RPMI7951 (cell line): ENCODE measurements at regions not wholly inside any gene's neighbourhood (a gene's known extent, or its start where the extent isn't known, plus 50 kb on each side); places are given as distances from the start of the nearest gene placed in this dataset.

ENCODE experiments used
- DNase-seq: peaks from one replicate; pipeline ENCODE4 v3.0.0-alpha.2; 2012; ENCODE audit warnings: low read depth

DNA sequence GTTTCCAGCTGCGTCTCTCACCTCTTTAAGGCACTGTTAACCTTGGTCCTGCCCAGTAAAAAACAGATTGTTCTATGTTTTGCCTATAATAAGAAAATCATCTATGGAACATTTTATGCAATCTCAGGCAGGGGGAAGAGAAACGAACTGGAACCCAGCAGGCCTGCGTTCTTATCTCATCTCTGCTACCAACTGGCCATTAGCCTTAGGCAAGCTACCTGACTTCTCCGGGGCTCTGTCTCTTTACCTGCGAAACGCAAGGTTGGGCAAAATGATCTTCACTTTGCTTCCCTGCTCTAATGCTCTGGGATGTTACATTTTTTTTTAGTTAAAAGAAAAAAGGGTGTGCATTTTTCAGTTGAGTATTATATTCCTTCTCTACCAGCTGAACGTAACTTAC is 70.5 kb upstream of the WIPF1 start:
- no peak for DNase-seq

DNA sequence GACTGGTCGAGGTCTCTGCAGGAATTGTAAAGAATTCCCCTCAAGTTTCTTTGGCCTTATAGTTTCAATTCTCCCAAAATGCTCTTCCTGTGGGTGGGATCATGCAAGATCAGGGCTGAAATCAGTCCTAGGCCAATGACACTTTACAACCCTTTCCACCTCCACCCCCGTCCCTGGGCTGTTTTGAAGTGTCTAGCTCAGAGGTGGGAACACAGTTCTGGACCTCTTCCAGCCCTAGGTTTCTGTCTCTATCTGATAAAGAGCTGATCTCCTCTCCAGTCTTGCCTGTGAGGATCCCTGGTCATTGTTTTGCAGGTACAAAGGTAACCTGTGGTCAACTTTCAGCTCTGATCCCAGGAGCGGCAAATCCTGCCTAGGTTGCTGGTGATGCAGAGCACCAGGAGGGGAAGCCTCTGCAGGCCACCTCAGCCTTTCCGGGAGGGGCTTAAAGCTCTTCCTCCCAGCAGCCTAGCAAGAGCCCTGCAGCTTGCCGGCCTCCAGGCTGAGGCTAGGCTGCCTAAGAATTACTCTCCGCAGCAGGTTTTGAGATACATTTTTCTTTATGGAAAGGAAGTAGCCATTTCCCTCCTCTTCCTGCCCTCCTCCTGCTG is 69.8 kb upstream of the WIPF1 start:
- no peak for DNase-seq

DNA sequence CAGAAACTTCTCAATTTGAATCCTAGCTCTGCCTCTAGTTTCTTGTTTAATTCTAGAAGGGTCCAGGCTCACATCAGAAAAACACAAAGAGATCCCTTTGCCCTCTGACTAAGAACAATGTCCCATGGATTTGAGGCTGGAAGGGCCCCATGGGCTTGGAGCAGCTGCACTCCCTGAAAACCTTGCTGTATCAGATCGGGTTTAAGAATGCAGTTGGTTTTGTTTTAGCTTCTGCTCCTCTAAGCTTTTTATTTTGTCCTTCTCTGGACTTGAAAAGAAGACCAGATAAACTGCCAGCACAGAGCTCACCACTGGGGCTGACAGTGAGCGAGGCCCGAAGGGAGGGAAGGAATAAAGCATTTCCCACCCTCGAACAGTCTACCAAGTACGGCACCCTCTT is 69.2 kb upstream of the WIPF1 start:
- no peak for DNase-seq

DNA sequence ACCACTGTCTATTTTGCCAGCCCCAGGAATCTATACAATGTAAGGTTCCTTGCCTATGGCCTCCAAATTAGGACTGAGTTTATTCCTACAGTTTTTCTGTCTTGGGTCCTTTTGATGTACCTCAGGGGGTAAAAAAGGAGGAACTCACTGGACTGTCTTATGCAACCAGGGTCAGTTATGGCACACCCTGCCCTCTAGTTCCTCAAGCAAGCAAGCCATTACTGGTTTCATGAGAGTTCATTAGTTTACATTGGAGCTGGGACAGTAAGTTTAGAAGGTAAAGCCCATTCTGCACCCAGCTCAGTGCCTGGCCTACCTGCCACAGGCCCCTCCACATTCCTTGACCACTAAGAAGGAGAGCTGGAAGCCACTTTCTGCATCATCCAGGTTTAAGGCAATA is 68.7 kb upstream of the WIPF1 start:
- DNase-seq, result no peak

DNA sequence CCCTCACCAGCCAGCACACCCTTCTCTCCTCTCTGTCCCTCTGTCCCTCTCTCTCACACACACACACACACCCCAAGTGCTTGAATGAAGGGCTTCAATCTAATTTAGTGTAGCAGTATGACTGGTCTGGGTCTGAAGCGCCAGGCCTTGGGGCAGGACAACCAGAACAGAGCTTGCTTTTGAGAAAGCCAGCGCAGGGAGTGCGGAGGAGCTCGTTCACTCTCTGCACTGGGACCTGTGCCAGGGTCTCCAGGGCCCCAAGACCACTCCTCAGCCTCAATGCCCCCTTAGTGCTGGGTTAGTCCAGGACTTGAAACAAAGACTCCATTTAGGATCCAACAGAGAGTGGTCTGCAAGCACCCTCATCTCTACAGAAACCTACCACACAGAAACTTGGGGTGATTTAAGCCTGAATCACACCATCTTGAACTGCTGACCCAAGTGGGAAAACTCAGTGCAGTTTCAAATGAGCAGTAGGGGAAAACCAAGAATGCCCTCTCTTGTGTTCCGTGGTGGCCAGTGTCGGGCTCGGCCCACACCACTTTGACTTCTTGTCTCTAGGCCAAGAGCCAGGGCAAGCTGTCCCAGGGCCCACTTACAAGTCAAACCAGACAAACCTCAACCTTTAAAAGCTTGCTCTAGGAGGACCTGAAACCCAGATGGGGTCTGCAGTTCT is 66.6 kb upstream of the WIPF1 start:
- DNase-seq, result peak; percentile 66

DNA sequence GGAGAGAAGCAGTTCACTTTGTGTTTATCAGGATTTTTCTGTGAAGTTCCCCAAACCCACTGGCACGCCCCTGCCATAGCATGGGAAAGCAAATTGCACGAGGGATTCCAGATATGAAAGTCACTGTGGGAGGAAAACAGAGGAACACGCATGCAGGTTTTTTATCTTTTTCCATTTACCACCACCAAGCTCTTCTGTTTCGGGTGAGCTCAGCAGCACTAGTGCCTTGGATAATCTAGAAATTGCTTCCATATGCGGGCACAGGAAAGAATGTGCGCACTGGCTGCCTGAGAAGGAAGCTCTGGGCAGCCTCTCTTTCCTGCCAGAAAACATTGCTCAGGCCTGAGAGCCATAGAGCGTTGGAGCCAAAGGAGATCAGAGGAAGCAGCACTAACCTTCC is 65.9 kb upstream of the WIPF1 start:
- peak; percentile 95 for DNase-seq

DNA sequence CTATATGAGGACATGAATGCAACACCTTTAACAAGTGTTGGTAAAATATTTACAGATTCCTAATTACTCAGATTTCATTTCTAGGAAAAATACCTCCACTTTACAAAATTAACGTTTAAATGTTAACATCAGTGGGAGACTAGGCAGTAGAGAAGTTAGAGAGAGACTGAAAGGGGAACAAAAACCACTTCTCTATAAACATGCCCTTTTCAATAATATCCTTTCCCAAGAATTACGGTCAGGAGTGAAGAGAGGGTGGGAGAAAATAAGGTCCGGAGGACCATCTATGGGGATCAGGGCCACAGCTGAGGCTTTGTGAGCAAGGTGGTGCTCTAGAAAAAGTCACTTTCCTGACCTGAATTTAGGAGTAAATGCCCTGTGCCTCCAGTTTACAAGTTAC is 65.3 kb upstream of the WIPF1 start:
- DNase-seq, result no peak

DNA sequence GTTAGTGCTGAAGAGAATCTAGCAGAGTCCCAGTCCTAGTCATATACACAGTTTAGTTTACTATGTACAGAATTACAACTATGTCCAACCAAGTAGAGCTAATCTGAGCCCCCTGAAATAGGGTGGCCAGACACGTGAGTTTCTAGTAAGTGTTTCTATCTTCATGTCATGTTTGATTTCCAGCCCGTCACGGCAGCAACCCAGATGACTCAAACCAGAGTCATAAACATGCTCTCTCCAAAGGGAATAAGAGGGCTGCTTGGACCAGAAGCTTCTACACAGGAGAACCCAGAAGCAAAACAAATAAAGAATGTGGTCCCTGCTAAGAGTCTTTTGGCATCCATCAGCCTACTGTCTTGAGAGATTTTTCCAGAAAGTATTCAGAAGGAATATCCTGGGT is 64.9 kb upstream of the WIPF1 start:
- peak; percentile 84 for DNase-seq

DNA sequence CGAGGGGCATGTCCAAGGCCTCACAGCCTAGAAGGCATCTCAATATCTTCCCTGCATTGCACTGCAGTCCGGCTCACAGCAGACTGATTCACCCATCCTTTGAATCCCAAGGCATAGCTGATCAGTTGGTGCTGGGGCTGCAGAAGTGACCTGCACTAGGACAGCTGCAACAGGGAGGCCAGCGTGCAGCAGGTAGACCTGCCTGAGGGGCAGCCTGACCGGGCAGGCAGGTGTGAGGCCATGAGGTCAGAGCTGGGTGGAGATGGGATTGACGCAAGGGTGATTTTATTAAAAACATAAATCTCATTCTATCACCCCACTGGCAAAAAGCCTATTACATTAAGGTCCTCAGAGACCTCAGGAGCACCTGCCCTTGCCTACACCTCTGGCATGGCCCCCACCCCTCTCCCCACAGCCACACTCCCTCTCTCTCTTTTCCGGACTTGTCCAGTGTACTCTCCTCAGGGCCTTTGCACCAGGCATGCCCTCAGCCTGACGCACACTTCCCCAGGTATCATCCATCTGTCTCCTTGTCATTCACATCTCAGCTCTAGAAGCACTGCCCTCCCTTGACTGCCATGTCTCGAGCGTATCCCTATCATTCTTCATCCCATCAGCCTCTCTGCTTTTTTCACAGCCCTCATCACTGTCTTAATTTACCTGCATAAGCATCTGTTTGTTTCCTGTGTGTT is 63.5 kb upstream of the WIPF1 start:
- DNase-seq, result no peak

DNA sequence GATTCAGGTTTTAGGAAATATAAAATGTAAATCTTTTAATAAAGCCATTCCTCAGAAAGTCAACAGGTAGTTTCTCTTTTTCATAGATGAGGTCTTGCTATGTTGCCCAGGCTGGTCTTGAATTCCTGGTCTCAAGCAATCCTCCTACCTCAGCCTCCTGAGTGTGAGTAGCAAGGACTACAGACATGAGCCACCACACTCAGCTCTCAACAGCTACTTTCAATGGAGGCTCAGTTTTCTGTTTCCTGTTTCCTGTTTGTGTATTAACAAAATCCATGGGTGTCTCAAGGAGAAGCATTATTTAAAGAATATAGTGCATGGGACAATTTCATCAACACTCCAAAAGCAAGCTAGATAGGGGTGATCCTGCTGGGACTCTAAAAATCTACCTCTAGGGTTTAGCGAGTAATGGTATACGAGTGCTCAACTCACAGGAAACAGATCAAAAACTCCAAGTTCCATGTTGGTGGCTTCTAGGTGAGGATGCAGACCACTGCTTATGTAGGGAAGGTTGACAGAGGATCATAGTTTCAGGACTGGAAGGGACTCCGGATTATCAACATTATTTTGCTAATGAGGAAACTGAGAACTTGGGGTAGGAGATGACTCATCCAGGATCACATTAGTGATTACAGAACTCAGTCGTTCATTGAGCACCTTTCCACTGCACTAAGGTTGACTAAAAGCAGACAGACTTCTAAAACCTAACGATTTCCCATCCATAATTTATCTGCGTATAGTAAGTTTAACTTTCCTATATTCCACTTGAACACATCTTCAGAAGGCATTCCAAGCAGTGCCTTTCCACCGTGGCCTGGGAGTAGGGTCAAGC is 61.7 kb upstream of the WIPF1 start:
- DNase-seq, result no peak

DNA sequence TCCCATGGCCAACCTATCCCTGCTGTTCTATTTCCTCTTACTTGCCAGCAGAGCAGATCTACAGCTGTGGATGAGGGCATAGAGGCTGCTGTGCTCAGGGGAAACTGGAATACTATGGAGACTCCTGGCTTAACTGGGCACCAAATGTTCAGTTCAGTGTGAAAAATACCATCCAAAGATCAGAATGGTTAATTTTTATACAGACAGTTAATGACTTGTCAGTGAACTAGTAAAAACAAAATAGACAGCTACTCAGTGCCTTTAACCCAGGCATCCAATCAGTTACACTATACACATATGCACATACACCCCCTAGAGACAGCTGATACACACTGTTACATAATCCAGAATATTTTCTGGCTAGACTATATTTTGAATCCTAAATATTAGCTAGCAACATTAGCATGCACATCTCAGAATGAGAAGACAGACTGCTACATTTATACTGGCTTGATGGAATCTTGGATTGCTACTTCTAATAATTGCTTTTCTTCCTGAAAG is 59.1 kb upstream of the WIPF1 start:
- DNase-seq, result no peak

DNA sequence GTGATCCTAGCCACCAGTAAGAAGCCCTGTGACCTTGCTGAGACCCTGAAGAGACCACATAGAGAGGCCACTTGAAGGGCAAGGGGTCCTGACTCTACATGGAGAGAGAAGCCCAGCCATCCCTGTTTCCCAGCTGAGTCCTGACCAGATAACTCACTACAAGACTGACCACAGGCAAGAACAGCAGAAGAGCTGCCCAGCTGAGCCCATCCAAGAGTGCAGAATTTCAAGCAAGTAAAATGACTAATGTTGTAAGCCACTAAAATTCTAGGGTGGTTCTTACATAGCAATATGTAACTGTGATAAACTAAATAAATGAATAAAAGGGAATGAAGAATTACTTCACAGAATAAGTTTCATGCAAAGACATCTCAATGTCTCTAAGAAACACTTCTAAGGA is 58.4 kb upstream of the WIPF1 start:
- DNase-seq, result no peak

DNA sequence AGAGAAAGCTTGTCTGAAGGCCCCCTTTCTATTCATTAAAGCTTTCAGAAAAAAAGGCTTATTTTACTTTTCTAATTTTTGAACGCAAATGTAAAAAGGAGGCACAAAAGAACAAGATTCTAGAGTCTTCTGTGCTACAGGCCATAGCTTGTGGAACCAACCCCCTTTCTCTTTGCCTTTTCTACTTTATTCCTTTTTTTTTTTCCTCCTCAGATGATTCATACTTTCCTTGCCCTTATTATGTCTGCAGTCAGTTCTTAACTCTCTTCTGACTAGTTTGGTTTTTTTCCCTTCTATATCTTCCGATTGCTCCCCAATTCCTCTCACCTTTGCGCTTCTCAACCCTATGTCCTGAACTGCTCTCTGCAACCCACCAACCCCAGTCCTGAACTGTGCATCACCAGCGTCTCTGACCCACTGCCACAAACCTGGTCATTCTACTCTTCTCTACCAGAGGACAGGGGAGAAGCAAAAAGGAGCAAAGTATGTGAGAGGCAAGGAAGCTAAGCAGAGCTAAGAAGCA is 56.9 kb upstream of the WIPF1 start:
- peak; percentile 29 for DNase-seq

DNA sequence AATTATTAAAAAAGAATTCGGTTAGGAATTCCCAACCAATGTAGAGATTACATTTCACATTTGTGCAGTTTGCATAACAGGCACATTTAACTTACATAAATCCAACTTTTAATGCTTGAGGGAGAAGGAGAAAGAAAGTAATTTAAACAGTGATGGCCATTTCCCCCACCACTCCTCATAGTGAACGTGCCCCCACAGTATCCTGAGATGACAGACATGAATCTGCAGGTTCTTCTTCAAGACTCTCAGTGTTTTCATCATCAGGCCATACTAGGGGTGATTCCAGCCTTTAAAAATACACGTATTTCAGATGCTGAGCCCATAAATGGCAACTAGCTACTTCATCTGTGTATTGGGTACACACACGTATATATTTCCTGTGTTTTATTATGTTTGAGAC is 51.3 kb upstream of the WIPF1 start:
- no peak for DNase-seq
